ENCODE measurements at regions not wholly inside any gene's neighbourhood (a gene's known extent, or its start where the extent isn't known, plus 50 kb on each side); places are given as distances from the start of the nearest gene placed in this dataset.

DNA sequence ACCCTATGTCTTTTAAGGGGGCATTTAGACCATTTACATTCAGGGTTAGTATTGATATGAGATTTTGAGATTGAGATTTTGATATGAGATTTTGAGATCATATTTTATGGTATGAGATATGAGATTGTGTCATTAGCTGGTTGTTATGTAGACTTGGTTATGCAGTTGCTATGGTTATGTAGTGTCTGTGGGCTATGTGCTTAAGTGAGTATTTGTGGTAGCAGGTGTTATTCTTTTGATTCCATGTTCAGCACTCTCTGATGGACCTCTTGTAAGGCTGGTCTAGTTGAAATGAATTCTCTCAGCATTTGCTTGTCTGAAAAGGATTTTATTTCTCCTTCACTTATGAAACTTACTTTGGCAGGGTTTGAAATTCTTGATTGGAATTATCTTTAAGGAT lies 225.4 kb downstream of the SATB1 start:
- no peaks in the 10 kb centered on the region for H3K4me1 Mint-ChIP-seq
- no peak for ATAC-seq (ENCODE audit: low read depth)
- H3K36me3 Mint-ChIP-seq (ENCODE audit: low read depth): peaks cover 4% of the 10 kb centered on the region
- CTCF ChIA-PET: no interaction called here
- TF ChIP-seq CTCF (IDR thresholded peaks at IDR 0.05): no peak
- H3K27me3 Mint-ChIP-seq: no peaks in the 10 kb centered on the region
- H3K27ac Mint-ChIP-seq: no peak overlapping the region
- no peak overlapping the region for H3K4me3 Mint-ChIP-seq
- H3K9me3 Mint-ChIP-seq: peaks cover 21% of the 10 kb centered on the region
- no peak for DNase-seq
- intact Hi-C loops (cut with micrococcal nuclease): no loop called here
- POLR2A ChIA-PET: no interaction called here

DNA sequence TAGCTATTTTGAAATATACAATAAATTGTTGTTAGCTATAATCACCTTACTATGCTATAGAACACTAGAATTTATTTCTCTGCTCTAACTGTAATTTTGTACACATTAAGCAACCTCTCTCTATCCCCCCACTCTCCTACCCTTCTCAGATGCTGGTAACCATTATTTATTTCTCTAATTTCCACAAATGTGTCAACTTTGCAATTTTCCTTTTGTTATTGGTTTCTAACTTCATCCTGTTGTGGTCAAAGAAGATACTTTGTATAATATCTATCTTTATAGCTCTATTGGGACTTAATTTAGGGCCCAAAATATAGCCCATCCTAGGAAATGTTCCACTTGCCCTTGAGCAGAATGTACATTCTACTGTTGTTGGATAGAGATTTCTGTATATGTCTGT lies 229.3 kb downstream of the SATB1 start:
- Mint-ChIP-seq H3K4me3 (no peak overlapping the region), H3K27ac (no peak overlapping the region), H3K36me3 (ENCODE audit: low read depth) (peaks cover 4% of the 10 kb centered on the region), H3K9me3 (peaks cover 24% of the 10 kb centered on the region), H3K4me1 (peaks cover 1% of the 10 kb centered on the region), H3K27me3 (no peaks in the 10 kb centered on the region)
- POLR2A ChIA-PET: no interaction called here
- ATAC-seq (ENCODE audit: low read depth) (no peak), DNase-seq (no peak)
- TF ChIP-seq CTCF (IDR thresholded peaks at IDR 0.05): no peak
- intact Hi-C loops (cut with micrococcal nuclease): loop anchor here (2.0 kb wide), 1 partner anchor 17 kb away; no protein-coding TSS in a partner anchor
- CTCF ChIA-PET: no interaction called here

DNA sequence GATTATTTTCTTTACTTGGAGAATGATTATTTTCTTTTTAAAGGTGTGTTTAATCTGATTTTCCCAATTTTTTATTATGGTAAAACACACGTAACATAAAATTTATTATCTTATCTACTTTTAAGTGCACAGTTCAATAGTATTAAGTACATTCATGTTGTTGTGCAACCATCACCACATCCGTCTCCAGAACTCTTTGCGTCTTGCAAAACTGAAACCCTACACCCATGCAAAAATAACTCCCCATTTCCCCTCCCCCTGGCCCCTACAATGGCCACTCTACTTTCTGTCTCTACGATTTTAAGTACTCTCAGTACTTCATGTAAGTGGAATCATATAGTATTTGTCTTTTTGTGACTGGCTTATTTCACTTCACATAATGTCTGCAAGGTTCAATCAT lies 230.7 kb downstream of the SATB1 start:
- ChIA-PET POLR2A (no interaction called here), CTCF (no interaction called here)
- TF ChIP-seq CTCF (IDR thresholded peaks at IDR 0.05): no peak
- ATAC-seq (ENCODE audit: low read depth): no peak
- peaks cover 1% of the 10 kb centered on the region for H3K4me1 Mint-ChIP-seq
- no peak for DNase-seq
- peaks cover 4% of the 10 kb centered on the region for H3K36me3 Mint-ChIP-seq (ENCODE audit: low read depth)
- intact Hi-C loops (cut with micrococcal nuclease): no loop called here
- no peak overlapping the region for H3K27ac Mint-ChIP-seq
- H3K9me3 Mint-ChIP-seq: peaks cover 16% of the 10 kb centered on the region
- no peak overlapping the region for H3K4me3 Mint-ChIP-seq
- H3K27me3 Mint-ChIP-seq: no peaks in the 10 kb centered on the region

- Mint-ChIP-seq H3K9me3 (peaks cover 6% of the 10 kb centered on the region), H3K4me3 (no peak overlapping the region), H3K36me3 (ENCODE audit: low read depth) (no peaks in the 10 kb centered on the region), H3K27ac (no peak overlapping the region), H3K4me1 (peaks cover 1% of the 10 kb centered on the region), H3K27me3 (no peaks in the 10 kb centered on the region)
- no peak for DNase-seq
- intact Hi-C loops (cut with micrococcal nuclease): no loop called here
- POLR2A ChIA-PET: no interaction called here
- CTCF ChIA-PET: no interaction called here
- TF ChIP-seq CTCF (IDR thresholded peaks at IDR 0.05): no peak
- ATAC-seq (ENCODE audit: low read depth): no peak
Observed at GRCh38 chr3:18190646-18191045, 234.5 kb downstream of the SATB1 start.

- Mint-ChIP-seq H3K27me3 (no peaks in the 10 kb centered on the region), H3K27ac (no peak overlapping the region), H3K36me3 (ENCODE audit: low read depth) (no peaks in the 10 kb centered on the region), H3K4me3 (no peak overlapping the region), H3K9me3 (peaks cover 1% of the 10 kb centered on the region), H3K4me1 (peaks cover 1% of the 10 kb centered on the region)
- ATAC-seq (ENCODE audit: low read depth): no peak
- TF ChIP-seq CTCF (IDR thresholded peaks at IDR 0.05): no peak
- no peak for DNase-seq
- ChIA-PET POLR2A (no interaction called here), CTCF (no interaction called here)
- intact Hi-C loops (cut with micrococcal nuclease): no loop called here
Observed at GRCh38 chr3:18189282-18190050, 235.7 kb downstream of the SATB1 start.
